Medulla oblongata (tissue), 1 donor: ENCODE measurements at regions not wholly inside any gene's neighbourhood (a gene's known extent, or its start where the extent isn't known, plus 50 kb on each side); places are given as distances from the start of the nearest gene placed in this dataset.

Experiments
- DNase-seq: peaks from one replicate; pipeline ENCODE4 v3.0.0-alpha.2; 2015; ENCODE audit errors: extremely low spot score

- no peak for DNase-seq
Measured at GRCh38 chr1:96996001-96996400, 274.4 kb downstream of the PTBP2 start.

GRCh38 chr1:96997717-96998116, 276.1 kb downstream of the PTBP2 start:
- no peak for DNase-seq

GRCh38 chr1:96998466-96998865, 276.9 kb downstream of the PTBP2 start:
- no peak for DNase-seq

- DNase-seq, result no peak
Measured at GRCh38 chr1:96999191-96999590, 277.6 kb downstream of the PTBP2 start.

DNA sequence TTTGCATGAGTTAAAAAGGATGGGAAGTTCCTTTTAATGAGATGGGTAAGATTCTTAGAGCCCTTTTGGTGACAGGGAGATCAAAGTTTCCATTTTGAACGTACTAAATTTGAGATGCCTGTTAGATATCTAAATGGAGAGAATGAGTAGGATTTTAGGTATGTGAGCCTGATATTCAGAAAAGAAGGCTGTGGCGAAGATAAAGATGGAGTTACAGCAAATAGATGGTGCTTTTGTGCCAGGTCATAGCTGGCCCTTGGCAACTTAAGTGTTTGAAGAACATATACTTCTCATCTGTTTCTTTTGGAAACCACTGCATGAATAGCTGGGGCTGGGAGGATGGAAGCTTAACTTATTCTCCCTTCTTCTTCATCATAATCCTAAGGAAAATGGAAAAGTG, 282.5 kb downstream of the PTBP2 start:
- DNase-seq, result no peak

GRCh38 chr1:97004743-97005142, 283.2 kb downstream of the PTBP2 start:
- DNase-seq, result no peak

GRCh38 chr1:97006044-97006661, 284.6 kb downstream of the PTBP2 start:
- DNase-seq, result peak; percentile 51

DNA sequence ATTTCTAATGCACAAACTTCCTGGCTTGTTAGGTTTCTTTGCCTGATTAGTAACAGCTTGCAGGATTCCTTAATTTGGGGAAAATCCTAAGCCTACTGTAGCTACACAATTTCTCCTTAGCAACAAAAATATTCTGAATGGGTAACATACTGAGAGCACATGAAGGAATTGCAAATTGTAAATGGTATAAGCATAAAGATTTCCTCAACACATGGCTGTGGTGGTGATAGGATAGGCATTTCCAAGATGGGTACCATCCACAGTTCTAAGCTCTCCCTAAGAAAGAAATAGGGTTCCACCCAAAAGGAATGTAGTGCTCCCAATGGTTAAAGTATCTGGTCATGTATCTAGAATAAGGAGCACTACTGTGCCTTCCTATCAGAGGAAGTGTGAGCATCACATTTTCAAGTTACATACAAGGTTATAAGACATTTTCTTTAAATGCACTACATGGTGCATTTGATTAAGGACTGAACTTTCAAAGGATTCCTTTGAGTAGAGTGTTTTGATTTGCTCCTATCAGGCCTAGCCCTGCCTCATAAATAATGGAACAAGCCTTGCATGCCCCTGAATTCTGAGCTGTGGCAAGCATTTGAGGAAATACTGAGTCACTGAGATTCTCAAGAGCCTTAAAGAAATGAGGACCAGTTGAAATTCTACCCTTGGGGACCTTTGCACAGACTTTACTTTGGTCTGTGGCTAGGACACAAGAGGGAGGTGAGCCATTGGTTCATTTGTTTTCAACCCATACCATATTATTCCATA, 286.4 kb downstream of the PTBP2 start:
- DNase-seq, result no peak

DNA sequence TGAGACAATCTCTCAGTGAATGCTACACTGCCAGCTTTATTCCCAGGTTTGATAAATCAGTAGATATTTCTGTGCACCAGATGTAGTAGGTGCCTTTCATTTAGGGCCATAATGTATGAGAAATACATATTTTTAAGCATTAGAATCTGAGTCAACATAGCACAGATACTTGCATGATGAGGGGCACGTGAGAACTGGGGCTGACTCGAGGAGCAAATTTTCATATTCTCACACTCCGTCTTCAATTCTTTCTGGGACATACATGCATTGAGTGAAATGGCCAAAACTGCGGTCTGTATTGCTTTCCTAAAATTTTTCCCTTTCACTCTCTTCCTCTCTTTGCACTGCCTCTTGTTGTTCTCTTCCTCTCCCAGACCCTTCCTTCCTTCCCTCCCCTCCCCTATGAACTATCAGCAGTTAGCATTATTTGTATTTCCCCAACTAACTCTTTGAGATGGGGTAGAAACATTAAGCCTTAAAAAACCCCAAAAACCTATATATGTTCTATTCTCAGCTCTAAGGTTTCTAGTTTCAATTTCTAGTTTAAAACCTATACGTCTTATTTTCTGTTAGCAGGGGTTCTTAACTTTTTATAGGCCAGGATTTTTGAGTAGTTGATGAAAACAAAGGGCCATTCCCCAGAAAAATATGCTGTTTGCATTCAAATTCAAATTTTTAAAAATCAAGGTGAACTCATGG, 289.1 kb downstream of the PTBP2 start:
- DNase-seq, result no peak

DNA sequence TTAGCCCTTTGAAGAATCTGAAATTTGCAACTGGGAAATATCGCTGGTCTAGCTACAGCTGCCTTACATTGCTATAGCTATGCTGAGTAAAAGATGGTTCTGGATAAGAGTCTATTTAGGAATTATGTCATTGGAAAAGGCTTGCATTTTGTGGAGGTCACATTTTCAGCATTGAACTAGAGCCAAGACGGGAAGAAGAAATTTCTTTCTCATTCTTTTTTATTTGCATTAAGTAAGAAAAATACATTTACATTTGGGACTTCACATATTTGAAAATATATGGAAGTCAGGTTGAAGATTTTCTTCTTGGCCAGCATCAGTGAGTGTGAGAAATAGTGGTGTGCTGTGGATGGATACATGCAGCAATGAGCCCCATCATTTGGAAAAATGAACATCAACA, 291.6 kb downstream of the PTBP2 start:
- no peak for DNase-seq

DNA sequence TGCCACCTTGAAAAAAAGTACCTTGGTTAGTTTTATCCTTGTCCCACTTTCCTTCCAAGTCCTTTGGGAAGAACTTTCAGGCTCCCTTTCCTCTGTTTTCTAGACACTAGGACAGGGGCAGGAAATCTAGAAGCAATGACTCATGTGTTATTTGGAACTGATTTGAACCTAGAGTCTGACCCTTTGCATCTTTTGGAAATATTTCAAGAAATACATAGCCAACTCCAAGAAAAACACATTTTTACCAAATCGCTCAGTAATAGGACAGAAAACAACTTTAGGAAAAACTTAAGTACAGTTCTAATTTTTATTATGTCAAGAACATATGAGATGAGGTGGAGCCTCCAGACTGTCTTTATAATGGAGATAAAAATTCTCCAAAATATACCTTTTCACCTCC, 292.4 kb downstream of the PTBP2 start:
- DNase-seq, result no peak

DNA sequence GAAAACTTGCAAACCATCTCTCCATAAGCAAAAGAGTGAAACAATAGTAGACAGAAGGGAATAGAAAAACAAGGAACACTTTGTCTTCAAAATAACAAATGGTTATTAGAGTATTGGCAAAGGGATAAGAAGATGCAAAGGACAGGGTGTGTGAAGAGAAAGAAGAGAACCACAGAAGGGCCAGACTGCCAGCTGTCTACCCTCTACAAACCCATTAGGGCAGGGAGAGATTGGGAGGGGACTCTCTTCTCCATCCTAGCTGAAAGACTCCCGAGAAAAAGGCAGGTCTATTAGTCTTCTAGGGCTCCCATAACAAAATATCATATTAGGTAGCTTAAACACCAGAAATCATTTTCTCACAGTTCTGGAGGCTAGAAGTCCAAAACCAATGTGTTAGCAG, 292.8 kb downstream of the PTBP2 start:
- DNase-seq, result no peak

GRCh38 chr1:97017895-97018294, 296.3 kb downstream of the PTBP2 start:
- DNase-seq, result no peak
